Activated T-cell treated with anti-CD3 and anti-CD28 coated beads, Interleukin-2, amount 50 U/mL, for 4 hours (primary cell): ENCODE measurements at regions not wholly inside any gene's neighbourhood (a gene's known extent, or its start where the extent isn't known, plus 50 kb on each side); places are given as distances from the start of the nearest gene placed in this dataset.
"Not testable (repeated sequence)": the region's sequence is repeated elsewhere in the genome, so short reads cannot be mapped to it uniquely, and the experiment has no call there.

Source experiments
- ATAC-seq, 2 donors: fragments of 200-7000 bp; cut with Tn5 transposase; one replicate each; pipeline ENCODE4 v1.10.0; 2021
- DNase-seq: peaks from one replicate; pipeline ENCODE4 v3.0.0-alpha.2; 2020
- H3K27me3 Mint-ChIP-seq: one replicate; pipeline ENCODE4 v1.8.0; 2021; ENCODE audit warnings: low read depth, mixed read lengths
- H3K36me3 Mint-ChIP-seq: one replicate; pipeline ENCODE4 v1.8.0; 2022; ENCODE audit warnings: mixed read lengths; ENCODE audit not compliant: insufficient read depth
- H3K4me1 Mint-ChIP-seq: one replicate; pipeline ENCODE4 v1.8.0; 2021; ENCODE audit warnings: low read depth, mixed read lengths
- H3K4me3 Mint-ChIP-seq: one replicate; pipeline ENCODE4 v1.8.0; 2021; ENCODE audit warnings: mild to moderate bottlenecking, moderate library complexity, mixed read lengths
- H3K9me3 Mint-ChIP-seq: one replicate; pipeline ENCODE4 v1.8.0; 2021; ENCODE audit warnings: mixed read lengths

DNA sequence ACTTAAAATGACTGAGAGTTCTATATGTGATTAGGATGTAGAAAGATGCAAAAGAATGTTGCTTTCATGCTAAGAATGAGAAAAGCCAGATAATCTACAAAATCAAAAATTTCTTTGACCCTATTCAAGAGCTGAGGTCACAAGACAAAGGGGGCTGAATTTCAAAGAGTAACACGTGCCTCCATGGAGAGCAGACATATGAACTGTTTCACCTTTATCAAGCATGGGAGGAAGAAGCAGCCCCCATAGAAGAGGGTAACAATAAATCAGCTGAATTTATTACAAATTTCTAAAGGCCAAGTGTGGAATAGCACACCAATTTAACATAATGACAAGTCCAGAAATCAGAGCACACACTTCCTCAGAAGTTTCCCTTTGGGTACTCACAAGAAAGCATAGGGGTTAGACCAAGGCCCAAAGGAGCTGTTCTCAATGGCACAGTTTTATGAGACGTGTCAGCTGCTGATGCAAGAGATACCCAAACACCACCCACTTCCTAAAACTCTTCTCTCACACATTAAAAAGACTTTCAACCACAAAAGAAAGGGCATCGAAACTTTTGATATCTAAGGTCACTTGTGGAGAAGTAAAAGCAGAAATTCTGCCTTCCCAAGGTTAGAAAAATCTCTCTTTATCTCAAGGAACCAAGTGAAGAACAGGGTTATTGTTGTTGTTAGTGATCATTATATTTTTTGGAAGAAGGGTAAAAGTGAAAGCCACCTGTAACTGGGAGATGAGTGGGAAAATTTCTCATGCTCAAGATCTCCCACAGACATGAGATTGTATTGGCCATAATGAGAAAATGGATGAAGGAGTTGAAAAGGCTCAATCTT is 950.1 kb downstream of the TRIB2 start:
- ATAC-seq (no peak), DNase-seq (no peak)
- Mint-ChIP-seq H3K36me3 (no peaks in the 10 kb centered on the region), H3K9me3 (peaks cover 11% of the 10 kb centered on the region), H3K27me3 (no peaks in the 10 kb centered on the region), H3K4me3 (no peak overlapping the region), H3K4me1 (no peaks in the 10 kb centered on the region)

GRCh38 chr2:13667415-13667757 is 950.6 kb downstream of the TRIB2 start:
- Mint-ChIP-seq H3K27me3 (no peaks in the 10 kb centered on the region), H3K4me3 (no peak overlapping the region), H3K36me3 (no peaks in the 10 kb centered on the region), H3K4me1 (no peaks in the 10 kb centered on the region), H3K9me3 (peaks cover 11% of the 10 kb centered on the region)
- DNase-seq, result no peak
- no peak for ATAC-seq

DNA sequence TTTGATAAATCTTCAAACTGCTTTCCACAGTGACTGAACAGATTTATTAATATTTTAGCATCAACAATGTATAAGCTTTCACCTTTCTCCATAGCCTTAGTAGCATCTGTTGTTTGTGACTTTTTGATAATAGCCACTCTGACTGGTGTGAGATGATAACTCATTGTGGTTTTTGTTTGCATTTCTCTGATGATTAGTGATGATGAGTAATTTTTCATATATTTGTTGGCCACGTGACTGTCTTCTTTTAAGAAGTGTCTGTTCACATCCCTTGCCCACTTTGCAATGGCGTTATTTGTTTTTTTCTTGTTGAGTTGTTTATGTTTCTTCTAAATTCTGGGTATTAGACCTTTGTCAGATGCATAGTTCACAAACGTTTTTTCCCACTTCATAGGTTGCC is 952.9 kb downstream of the TRIB2 start:
- ATAC-seq, result no peak
- Mint-ChIP-seq H3K4me3 (no peak overlapping the region), H3K9me3 (peaks cover 5% of the 10 kb centered on the region), H3K27me3 (no peaks in the 10 kb centered on the region), H3K4me1 (no peaks in the 10 kb centered on the region), H3K36me3 (no peaks in the 10 kb centered on the region)
- no peak for DNase-seq

- H3K9me3 Mint-ChIP-seq, ATAC-seq, H3K27me3 Mint-ChIP-seq, DNase-seq, H3K4me1 Mint-ChIP-seq, H3K36me3 Mint-ChIP-seq, H3K4me3 Mint-ChIP-seq: not testable (repeated sequence)
These were observed 957.1 kb downstream of the TRIB2 start for GRCh38 chr2:13673821-13674220.

DNA sequence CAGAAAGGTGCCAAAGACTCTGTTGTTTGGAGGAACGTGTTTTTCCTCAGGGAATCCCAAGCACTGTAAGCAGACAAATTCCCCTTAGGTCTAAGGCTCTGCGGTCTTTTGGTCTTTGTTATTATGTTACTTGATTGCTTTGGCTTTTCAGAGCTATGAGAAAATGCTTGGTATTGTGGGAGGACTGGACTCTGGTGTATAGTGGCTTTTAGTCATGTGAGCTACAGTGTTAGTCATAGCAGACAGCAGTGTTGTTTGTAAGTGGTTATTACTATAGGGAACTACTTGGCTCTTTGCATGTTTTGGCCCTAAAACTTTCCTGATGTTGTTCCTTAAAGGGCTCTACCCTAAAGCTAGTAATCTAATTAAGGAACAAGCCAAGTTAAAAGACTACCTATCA is 956.2 kb upstream of the LRATD1 start:
- Mint-ChIP-seq H3K27me3 (no peaks in the 10 kb centered on the region), H3K4me1 (no peaks in the 10 kb centered on the region), H3K9me3 (no peaks in the 10 kb centered on the region), H3K4me3 (no peak overlapping the region), H3K36me3 (no peaks in the 10 kb centered on the region)
- DNase-seq, result no peak
- no peak for ATAC-seq

DNA sequence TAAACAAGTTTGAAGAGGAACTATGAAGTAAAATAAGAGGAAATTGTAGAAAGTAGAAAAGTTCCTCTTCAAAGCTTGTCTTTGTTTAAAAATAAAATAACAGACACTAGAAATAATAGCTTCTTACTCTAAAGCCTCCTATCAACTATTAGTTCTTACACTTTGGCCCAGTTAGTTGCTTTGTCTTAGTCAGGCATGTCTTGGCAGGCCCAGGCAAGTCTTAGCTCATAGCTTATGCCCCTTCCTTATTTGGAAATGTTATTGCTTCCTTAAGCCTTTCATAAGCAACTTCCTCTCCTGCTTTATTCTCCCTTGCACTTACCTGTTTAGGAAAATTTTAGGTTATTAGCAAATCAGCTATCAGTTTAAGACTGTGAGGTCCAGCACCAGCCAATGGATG is 950.6 kb upstream of the LRATD1 start:
- DNase-seq (no peak), ATAC-seq (no peak)
- H3K36me3 Mint-ChIP-seq, result no peaks in the 10 kb centered on the region

GRCh38 chr2:13682540-13683272 is 949.8 kb upstream of the LRATD1 start:
- H3K27me3 Mint-ChIP-seq, result no peaks in the 10 kb centered on the region
- H3K36me3 Mint-ChIP-seq, result no peaks in the 10 kb centered on the region
- ATAC-seq, result no peak
- no peaks in the 10 kb centered on the region for H3K9me3 Mint-ChIP-seq
- no peak overlapping the region for H3K4me3 Mint-ChIP-seq
- H3K4me1 Mint-ChIP-seq, result no peaks in the 10 kb centered on the region
- no peak for DNase-seq

More for the DNA sequence above, 950.6 kb upstream of the LRATD1 start:
- Mint-ChIP-seq H3K4me3 (no peak overlapping the region), H3K27me3 (no peaks in the 10 kb centered on the region), H3K9me3 (no peaks in the 10 kb centered on the region), H3K4me1 (no peaks in the 10 kb centered on the region)

DNA sequence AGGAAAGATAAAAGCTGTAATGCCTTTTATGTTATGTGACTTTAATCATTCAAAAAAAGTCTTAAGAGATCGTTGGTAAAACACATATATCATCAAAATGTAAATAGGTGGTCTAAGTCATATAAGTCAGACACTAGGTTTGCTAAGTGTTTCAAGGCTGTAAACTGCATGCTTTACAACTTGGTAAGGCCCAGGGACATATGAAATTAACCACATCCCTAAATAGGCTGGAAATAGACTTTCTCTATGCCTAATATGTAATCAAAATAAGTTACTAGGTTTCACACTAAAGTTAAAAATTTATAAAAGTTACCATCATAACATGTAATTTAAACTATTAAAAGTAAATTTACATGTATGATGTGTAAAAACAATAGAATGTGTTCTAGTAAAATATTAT is 946.3 kb upstream of the LRATD1 start:
- no peak overlapping the region for H3K4me3 Mint-ChIP-seq
- no peaks in the 10 kb centered on the region for H3K27me3 Mint-ChIP-seq
- ATAC-seq (no peak), DNase-seq (no peak)
- no peaks in the 10 kb centered on the region for H3K36me3 Mint-ChIP-seq
- H3K9me3 Mint-ChIP-seq, result peaks cover 3% of the 10 kb centered on the region
- no peaks in the 10 kb centered on the region for H3K4me1 Mint-ChIP-seq

DNA sequence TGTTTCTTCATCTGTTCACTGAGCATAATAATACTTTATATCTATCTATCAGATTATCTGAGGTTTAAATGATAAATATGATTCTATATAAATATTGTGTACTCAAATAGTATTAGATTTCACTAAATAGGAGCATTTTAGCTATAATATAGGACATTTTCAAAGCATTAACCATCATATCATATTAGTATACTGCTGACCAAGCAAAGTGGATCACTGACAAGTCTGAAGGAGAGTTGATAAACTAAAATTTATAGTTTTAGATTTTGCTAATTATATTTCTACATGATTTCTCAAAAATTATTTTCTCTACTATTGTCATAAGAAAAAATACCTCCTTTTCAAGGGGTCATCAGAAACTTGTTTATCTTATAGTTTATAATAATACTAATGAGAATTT is 937.8 kb upstream of the LRATD1 start:
- H3K4me3 Mint-ChIP-seq, result no peak overlapping the region
- no peaks in the 10 kb centered on the region for H3K4me1 Mint-ChIP-seq
- no peaks in the 10 kb centered on the region for H3K27me3 Mint-ChIP-seq
- ATAC-seq (no peak), DNase-seq (no peak)
- no peaks in the 10 kb centered on the region for H3K36me3 Mint-ChIP-seq
- peaks cover 9% of the 10 kb centered on the region for H3K9me3 Mint-ChIP-seq

- no peaks in the 10 kb centered on the region for H3K36me3 Mint-ChIP-seq
- H3K4me3 Mint-ChIP-seq, result no peak overlapping the region
- no peaks in the 10 kb centered on the region for H3K4me1 Mint-ChIP-seq
- H3K9me3 Mint-ChIP-seq, result peaks cover 6% of the 10 kb centered on the region
- DNase-seq (no peak), ATAC-seq (no peak)
- H3K27me3 Mint-ChIP-seq, result no peaks in the 10 kb centered on the region
These were observed 935.9 kb upstream of the LRATD1 start for GRCh38 chr2:13696601-13697000.

- no peak overlapping the region for H3K4me3 Mint-ChIP-seq
- peaks cover 4% of the 10 kb centered on the region for H3K9me3 Mint-ChIP-seq
- DNase-seq, result no peak
- ATAC-seq, result no peak
- H3K4me1 Mint-ChIP-seq, result no peaks in the 10 kb centered on the region
- no peaks in the 10 kb centered on the region for H3K36me3 Mint-ChIP-seq
- no peaks in the 10 kb centered on the region for H3K27me3 Mint-ChIP-seq
These were observed 933.7 kb upstream of the LRATD1 start for GRCh38 chr2:13698847-13699246.

DNA sequence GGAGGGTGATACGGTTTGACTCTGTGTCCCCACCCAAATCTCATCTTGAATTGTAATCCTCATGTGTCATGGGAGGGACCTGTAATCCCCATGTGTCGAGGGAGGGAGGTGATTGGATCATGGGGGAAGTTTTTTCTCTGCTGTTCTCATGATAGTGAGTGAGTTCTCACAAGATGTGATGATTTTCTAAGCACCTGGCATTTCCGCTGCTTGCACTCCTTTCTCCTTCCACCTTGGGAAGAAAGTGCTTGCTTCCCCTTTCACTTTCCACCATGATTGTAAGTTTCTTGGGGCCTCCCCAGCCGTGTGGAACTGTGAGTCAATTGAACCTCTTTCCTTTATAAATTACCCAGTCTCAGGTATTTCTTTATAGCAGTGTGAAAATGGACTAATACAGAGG is 932.6 kb upstream of the LRATD1 start:
- H3K27me3 Mint-ChIP-seq, H3K9me3 Mint-ChIP-seq, H3K36me3 Mint-ChIP-seq, DNase-seq, H3K4me1 Mint-ChIP-seq, H3K4me3 Mint-ChIP-seq, ATAC-seq: not testable (repeated sequence)

- H3K9me3 Mint-ChIP-seq, result peaks cover 8% of the 10 kb centered on the region
- DNase-seq, result no peak
- no peak for ATAC-seq
These were observed 921.4 kb upstream of the LRATD1 start for GRCh38 chr2:13711154-13711553.

DNA sequence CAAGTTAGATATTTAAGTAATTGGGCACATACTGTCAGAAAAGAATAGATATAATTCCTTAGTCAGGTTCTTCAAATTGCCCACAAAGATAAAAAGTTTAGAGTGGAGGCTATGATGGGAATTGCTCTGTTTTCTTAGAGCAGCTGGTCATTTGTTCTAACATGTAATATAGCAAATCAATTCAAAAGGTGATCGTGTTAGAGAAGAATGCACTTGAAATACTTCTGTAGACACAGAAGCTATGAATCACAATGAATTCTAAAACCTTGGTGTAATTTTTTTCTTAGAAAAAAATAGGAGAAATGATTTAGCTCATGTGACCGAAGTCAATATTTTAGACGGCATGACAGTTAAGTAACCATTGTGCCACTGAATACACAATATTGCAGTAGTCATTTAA is 918.1 kb upstream of the LRATD1 start:
- H3K9me3 Mint-ChIP-seq, result peaks cover 4% of the 10 kb centered on the region
- H3K27me3 Mint-ChIP-seq, result no peaks in the 10 kb centered on the region
- no peak overlapping the region for H3K4me3 Mint-ChIP-seq
- no peaks in the 10 kb centered on the region for H3K4me1 Mint-ChIP-seq
- H3K36me3 Mint-ChIP-seq, result no peaks in the 10 kb centered on the region
- no peak for ATAC-seq
- no peak for DNase-seq

More at GRCh38 chr2:13711154-13711553, 921.4 kb upstream of the LRATD1 start:
- H3K4me3 Mint-ChIP-seq, result no peak overlapping the region
- H3K36me3 Mint-ChIP-seq, result no peaks in the 10 kb centered on the region
- H3K27me3 Mint-ChIP-seq, result no peaks in the 10 kb centered on the region
- no peaks in the 10 kb centered on the region for H3K4me1 Mint-ChIP-seq

DNA sequence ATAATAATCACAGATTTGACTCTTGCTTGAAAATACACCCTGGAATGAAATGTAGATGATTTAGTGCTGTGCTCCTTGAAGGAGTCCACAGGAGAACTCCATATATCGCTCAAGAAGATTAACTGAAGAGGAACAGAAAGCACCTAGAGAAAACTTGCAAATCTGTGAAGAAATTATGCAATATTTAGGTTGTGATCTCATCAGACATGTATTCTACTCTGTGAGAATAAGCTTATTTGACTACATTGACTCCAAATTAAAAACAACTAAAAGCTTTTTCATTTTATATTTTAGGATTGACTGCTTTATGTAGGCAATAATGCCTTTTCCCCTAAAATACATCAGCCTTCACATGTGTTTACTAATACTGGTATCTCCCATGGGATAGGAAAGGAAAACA is 906.6 kb upstream of the LRATD1 start:
- Mint-ChIP-seq H3K4me1 (no peaks in the 10 kb centered on the region), H3K27me3 (no peaks in the 10 kb centered on the region), H3K36me3 (no peaks in the 10 kb centered on the region), H3K9me3 (peaks cover 10% of the 10 kb centered on the region), H3K4me3 (no peak overlapping the region)
- DNase-seq (no peak), ATAC-seq (no peak)
